Anterior cingulate cortex (tissue), 58 donors: ENCODE measurements at regions not wholly inside any gene's neighbourhood (a gene's known extent, or its start where the extent isn't known, plus 50 kb on each side); places are given as distances from the start of the nearest gene placed in this dataset.
A peak's percentile ranks its signal among the peaks of the same experiment; 100 is the strongest.

Experiments used
- DNase-seq, 58 donors: peaks; one replicate each; lab custom pipeline; 2025; lab: John Stamatoyannopoulos, UW

DNA sequence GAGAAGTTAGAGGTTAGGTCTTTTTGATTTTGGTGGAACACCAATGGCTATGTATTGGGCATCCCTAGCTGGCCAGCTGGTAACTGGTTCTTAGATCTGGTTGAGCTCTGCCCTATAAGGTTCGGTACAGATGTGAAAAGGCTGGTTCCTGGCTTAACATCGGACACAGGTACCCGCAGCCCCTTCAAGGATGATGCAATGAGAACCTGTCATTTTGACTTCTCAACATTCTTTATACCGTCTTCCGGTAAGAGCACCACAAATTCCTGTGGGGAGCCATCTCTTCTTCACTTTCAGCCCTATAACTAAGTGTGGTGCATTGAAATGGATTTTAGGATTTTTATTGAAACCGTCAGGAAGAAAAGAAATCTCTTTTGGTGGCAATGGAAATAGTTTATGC is 222.8 kb downstream of the ADAMTS9 start:
- no peak for DNase-seq

DNA sequence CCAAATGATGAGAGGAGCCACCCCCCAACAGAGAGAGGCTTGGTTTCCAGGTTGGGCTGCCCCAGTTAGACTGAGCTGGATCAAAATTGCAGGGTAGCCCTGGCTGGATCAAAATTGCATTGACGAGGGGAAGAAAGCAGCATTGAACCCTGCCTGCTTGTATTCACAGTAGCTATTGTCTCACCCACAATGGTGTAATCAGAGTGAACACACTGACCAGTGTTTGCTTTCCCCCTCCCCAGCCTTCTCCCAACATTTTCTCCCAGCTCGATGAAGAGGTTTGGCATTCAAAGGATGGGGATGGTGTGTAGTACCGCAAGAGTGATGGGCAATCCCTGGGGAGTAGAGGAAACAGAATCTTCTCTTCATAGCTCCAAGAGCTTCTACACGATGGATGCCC is 223.8 kb downstream of the ADAMTS9 start:
- peak in 30 of 58 donors; percentile 6 to 78 (median 37) for DNase-seq

DNA sequence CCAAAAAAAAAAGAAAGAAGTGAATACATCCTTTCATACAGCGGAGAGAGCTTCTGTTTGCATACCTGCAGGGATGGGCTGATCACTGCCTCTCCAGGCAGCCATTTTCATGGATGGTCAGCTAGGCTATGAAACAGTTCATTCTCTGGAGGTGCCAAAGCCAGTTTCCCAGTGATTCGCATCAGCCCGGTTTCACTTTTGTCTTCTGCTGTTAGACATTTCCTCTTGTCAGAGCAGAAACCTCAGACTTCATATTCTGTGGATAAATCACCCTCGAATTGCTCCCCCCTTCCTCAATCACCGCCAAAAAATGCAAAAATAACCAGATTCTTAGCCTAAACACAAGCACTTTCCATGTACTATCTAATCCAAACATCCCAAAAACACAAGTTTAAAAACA is 225.6 kb downstream of the ADAMTS9 start:
- no peak for DNase-seq

DNA sequence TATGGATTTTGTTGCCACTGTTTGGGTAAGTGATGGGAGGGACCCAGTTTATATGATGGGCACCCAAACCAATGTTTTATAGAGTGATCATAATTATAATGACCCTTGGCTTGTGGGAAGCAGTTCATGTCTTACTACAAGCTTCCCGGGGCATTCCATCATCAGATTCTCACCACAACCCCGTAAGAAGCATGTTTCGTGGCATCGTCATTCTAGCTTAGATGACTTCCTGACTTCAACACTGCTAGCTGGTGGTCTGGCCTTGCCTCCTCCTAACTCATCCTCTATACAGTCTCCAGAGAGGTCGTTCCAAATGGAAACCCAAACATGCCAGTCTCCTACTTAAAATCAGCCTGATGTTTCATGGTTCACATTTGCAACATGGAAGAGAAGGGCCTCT is 226.9 kb downstream of the ADAMTS9 start:
- DNase-seq = no peak

GRCh38 chr3:64460141-64460730 is 227.6 kb downstream of the ADAMTS9 start:
- DNase-seq = no peak

DNA sequence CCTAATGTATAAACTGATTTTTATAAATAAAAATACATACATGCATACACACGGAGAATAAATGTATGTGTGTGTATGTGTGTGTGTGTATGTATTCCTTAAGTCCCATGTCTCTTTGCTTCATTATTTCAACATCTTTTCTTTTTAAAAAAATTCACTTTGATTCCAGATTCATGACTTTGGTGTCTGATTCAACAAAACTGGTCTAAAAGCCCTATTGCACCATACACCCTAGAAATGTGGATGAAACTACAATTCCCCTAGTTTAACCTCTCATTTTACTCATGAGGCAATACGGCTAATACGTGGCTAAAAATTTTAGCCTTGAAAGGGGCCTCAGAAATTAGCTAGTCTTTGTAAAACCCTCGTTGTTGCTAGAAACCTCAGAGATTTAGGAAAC is 228.1 kb downstream of the ADAMTS9 start:
- DNase-seq = no peak

DNA sequence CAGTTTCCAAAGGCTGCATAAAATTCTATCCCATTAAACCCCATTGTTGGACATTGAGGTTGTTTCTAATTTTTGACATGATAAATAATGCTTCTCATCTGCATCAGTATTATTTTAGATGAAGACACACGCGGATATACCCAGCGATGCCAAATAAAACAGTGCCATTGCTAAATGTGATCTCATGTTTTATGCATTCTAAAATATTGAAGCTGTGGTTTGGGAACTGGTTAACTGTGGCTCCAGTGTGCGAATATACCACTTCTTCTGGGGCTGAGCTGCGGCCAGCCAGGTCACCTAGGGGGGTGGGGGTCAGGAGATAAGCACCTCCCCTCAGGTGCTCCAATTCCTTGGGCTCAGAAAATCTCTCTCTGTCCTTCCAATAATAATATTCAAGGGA is 230.0 kb downstream of the ADAMTS9 start:
- DNase-seq = no peak

- DNase-seq = no peak
Observed at GRCh38 chr3:64456674-64457073, 231.1 kb downstream of the ADAMTS9 start.

DNA sequence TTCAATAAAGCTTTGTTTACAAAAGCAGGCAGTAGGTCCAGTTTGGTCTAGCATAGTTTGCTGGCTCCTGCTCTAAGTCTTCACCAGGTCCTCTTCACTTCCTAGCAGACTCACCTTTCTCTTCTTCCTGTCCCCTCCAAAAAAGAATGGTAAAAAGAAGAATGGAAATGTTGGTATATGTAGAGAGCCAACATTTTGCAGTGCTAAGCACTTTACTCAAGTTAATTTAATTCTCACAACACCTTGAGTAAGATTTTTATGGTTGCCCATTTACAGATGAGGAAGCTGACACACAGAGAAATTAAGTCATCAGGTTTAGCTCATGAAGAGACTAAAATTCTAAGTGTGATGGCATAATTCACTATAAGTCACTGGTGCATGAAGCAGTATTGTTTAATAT is 230.1 kb upstream of the PRICKLE2 start:
- DNase-seq = no peak

DNA sequence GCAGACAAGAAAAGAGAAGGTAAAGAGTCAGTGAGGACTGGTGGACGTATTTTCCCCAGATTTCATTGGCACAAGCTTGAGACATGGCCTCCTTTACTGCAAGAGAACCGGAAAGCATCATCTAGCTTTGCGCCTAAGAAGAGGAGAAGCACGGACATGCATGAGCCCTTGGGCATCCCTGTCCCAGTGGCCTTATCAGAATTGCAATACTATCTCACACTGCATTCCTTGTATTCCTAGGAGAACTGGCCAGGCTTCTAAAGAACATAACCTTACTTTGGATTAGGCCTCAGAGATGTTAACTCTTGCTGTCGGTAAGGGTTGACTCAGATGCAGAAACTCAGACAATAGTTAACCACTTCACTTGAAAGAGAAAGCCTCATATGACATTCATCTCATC is 229.5 kb upstream of the PRICKLE2 start:
- DNase-seq = no peak

DNA sequence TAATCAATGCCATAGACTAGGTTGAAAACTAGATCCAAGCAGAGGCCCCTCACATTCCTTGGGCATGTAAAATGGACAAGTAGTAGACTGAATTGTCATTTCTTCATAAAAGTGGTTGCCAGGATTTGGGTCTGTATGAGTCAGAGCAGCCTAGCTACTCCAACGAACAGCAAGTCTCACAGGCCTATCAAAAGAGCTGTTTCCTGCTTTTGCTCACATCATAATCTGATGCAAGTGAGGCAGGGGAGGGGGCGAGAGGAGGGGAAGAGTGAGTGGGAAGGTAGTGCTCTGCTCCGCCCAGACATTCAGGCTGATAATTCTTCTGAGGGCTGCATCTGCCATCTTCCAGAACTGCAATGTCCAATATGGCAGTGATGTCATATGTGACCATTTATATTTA is 228.9 kb upstream of the PRICKLE2 start:
- no peak for DNase-seq

GRCh38 chr3:64451283-64452012 is 226.2 kb upstream of the PRICKLE2 start:
- no peak for DNase-seq

- no peak for DNase-seq
Observed at GRCh38 chr3:64450396-64450956, 225.2 kb upstream of the PRICKLE2 start.

GRCh38 chr3:64449026-64449425 is 223.8 kb upstream of the PRICKLE2 start:
- DNase-seq = no peak

GRCh38 chr3:64445944-64446300 is 220.7 kb upstream of the PRICKLE2 start:
- no peak for DNase-seq

DNA sequence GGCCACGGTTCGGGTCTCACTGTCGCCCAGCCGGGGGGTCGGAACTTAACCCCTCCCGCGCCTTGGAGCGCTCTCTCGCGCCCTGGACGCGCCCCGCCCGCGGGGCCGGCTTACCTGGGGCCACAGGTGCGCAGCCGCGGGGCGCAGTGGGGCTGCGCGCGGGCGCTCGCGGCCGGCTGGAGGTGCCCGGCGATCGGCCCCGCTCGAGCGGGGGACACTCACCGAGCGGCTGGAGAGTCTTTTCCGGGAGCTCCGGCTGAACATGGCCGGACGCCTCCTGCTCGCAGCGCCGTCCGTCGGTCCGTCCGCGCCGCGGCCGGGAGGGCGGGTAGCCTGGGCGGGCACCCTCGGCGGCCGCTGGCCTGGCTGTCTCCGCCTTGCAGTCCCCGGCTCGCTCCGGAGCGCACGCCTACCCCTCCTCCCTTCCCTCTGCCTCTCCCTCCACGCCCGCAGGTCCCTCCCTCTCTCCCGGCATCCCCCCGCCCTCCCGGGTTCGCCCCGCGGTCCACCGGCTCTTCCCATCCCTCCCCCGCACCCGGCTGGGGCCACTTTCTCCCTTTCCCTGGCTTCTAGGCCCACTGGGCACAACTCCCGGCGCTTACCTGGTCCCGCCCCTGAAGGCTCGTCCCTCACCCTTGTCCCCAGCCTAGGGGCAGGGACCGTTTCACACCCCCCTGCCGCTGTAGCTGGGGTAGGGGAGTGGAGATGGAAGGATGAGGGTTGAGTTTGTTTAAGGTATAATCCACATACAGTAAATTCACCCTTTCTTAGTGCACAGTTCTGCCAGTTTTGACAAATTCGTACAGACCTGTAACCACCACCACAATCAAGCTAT is 220.1 kb upstream of the PRICKLE2 start:
- DNase-seq = peak in 4 of 58 donors; percentile 3 to 32 (median 18)

DNA sequence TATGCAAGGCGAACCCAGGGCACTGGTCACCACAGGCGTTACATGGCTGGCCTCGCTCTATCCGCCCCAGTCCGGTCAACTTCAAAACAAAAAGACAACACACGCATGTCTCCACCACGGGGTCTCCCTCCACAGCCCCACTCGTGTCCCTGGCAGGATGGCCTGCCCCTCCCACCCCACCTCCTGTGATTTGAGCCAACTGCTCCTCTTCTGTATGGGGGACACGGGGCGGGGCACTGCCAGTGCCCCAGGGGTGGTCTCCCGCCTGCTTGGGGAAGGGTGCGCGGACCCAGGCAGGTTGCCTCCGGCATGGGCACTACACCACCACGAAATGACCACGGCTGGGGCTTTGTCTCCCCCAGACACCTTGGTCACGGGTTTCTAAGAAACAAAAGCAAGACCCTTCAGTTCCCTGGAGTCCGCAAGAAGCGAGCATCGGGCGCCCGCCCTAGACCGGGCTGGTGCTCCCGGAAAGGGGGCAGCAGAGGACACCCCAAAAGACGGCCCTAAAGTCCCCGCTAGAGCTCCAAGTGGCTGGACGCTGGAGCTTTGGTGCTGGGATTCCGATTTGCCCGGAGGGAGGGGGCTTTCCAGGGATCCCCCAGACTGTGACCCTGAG is 219.3 kb upstream of the PRICKLE2 start:
- DNase-seq = no peak

DNA sequence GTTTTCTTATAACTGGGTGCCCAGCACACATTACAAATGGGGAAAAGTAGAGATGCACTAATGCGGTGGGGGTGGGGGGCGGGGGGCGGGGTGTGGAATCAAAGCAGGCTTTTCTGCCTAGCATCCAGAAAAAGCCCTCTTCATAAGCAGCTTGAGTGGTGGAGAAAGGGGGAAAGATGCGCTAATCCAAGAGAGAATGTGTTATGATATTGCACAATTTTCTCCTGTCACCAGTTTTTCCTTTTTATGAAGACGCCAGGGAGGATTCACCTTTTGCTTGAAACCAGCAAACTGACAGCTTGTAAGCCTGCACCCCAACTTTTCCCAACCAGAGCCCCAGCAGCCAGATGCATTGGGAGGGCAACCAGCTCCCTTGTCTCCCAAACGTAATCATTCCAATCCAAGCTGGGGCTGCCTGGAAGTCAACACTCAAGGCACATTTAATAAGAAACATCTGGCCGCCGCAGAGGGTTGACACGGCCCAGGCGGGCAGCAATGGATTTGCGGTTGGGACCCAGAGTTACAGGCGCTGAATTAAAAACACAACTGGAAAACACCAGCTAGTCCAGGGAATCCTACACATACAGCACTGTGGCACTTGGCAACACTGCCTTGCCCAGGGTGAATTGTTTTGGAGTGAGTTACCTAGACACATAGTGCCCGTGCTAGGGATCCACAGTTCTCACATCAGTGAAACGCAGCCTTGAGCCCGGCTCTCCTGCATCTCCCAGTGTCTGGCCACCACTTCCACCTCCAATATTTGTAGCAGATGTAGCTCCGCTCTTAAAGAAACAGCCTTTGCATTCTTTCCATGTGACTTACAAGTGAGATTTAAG is 218.5 kb upstream of the PRICKLE2 start:
- peak in 3 of 58 donors; percentile 3 to 21 (median 9) for DNase-seq

- DNase-seq = no peak
Observed at GRCh38 chr3:64441861-64442260, 216.6 kb upstream of the PRICKLE2 start.

GRCh38 chr3:64440498-64440897 is 215.2 kb upstream of the PRICKLE2 start:
- peak in 4 of 58 donors; percentile 7 to 45 (median 22) for DNase-seq
